AG04450 (cell line): ENCODE measurements at regions not wholly inside any gene's neighbourhood (a gene's known extent, or its start where the extent isn't known, plus 50 kb on each side); places are given as distances from the start of the nearest gene placed in this dataset.

Experiments used
- CTCF ChIA-PET: fragments of 300-600, 350-600 bp; formaldehyde crosslinking; extraction: SDS; loops from one replicate; lab custom pipeline; 2022; ENCODE audit warnings: antibody characterized with exemption, inconsistent platforms; lab: Charles Lee
- POLR2A ChIA-PET: fragments of 350-600 bp; formaldehyde crosslinking; extraction: SDS; loops from one replicate; lab custom pipeline; 2021; ENCODE audit warnings: antibody characterized with exemption, inconsistent platforms; lab: Yijun Ruan, JAX
- DNase-seq: peaks from one replicate; pipeline ENCODE4 v3.0.0-alpha.2; 2011; ENCODE audit warnings: low read depth, low spot score
- H3K27ac ChIP-seq: one replicate; pipeline ENCODE4 v1.5.1; 2012; ENCODE audit warnings: low read depth, low read length, control low read depth
- H3K27me3 ChIP-seq: one replicate; pipeline ENCODE4 v1.6.0; 2012; ENCODE audit warnings: low read length; ENCODE audit not compliant: control insufficient read depth, insufficient read depth
- H3K4me3 ChIP-seq: 2 replicates; pipeline ENCODE4 v1.5.1; 2011; ENCODE audit warnings: mild to moderate bottlenecking, low read depth, low read length, control low read depth
- H3K9me3 ChIP-seq: 2 replicates; pipeline ENCODE4 v1.5.1; 2012; ENCODE audit warnings: low read length; ENCODE audit not compliant: control insufficient read depth, insufficient read depth
- TF ChIP-seq, protein P1 (sequence below): IDR thresholded peaks from 2 replicates; pipeline ENCODE4 v1.5.1; 2011; ENCODE audit warnings: low read depth, low read length, control low read depth, inconsistent platforms

DNA sequence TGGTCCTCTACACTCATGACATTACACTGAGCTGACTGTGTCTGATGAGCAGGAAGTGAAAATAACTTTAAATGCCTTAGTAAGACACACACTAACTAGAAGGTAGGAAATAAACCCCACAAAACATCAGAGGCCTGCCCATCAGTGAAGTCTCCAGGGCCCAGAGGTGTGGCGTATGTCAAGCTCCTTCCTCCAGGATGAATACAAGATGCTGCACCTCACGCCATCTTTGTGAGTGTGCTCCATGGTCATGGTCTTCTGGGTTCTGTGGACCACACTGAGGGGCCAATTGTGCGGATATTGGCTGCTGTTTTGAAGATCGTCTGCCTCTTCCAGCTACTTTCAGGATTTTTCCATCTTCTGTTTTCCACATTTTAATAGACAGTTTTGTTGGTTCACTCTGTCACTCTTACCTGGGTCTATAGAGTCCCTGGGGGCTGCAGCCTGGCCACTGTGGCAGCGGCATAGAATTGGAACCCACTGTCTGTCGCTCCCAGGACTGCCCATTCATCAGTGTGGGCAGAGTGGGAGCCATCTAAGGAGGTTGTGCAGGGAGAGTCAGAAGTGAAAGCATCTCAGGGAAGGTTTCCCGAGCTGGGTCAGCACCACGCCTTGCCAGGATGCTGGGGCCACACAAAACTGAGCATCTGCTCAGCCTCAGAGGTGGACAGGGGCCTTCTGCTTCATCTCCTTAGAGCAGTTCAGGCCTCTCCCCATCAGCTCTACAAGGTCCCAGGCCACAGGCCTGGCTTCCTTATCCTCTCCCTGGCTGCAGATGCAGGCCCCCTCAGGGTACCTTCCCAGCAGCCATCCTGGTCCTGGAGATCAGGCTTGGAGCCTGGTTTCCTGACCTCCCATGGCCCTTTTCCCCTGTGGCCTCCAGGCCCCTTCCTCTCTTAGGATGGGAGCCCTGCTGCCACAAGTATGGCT, 57.5 kb upstream of the C14orf180 start:
- Histone ChIP-seq H3K9me3 (peaks cover 59% of the 10 kb centered on the region), H3K4me3 (no peak overlapping the region), H3K27me3 (no peaks in the 10 kb centered on the region), H3K27ac (no peak overlapping the region)
- DNase-seq: no peak
- ChIA-PET CTCF (interaction anchor here (0.7 kb wide), 1 partner anchor 611 kb away, joined by 3 read pairs; no protein-coding TSS in a partner anchor), POLR2A (no interaction called here)
- TF ChIP-seq, protein P1, sequence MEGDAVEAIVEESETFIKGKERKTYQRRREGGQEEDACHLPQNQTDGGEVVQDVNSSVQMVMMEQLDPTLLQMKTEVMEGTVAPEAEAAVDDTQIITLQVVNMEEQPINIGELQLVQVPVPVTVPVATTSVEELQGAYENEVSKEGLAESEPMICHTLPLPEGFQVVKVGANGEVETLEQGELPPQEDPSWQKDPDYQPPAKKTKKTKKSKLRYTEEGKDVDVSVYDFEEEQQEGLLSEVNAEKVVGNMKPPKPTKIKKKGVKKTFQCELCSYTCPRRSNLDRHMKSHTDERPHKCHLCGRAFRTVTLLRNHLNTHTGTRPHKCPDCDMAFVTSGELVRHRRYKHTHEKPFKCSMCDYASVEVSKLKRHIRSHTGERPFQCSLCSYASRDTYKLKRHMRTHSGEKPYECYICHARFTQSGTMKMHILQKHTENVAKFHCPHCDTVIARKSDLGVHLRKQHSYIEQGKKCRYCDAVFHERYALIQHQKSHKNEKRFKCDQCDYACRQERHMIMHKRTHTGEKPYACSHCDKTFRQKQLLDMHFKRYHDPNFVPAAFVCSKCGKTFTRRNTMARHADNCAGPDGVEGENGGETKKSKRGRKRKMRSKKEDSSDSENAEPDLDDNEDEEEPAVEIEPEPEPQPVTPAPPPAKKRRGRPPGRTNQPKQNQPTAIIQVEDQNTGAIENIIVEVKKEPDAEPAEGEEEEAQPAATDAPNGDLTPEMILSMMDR: no peak

DNA sequence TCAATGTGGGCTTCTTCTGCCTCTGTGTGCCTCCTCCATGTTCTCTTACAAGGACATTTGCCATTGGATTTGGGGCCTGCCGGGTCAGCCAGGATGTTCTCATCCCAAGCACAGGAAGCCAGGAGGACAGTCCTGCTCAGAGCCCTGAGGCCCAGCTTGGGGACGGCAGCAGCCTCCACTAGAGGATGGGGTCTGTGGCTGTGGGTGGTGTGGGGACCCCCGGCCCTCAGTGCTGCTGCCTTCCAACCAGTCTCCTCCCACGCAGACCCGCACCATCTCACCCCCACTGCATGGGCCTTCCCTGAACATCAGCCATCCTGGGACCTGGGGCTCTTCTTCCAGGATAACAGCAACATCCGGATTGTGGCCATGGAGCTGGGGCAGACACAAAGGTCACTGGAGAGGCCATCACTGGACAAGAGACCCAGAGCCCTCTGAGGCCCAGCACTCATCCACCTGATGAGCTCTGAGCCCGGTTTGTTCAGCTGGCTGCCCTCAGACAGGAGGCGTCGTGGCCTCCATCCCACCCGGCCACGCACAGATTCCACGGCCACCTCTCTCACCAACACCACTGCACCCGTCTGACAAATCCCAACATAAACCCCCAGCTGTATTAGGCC, 56.5 kb upstream of the C14orf180 start:
- POLR2A ChIA-PET: no interaction called here
- no peaks in the 10 kb centered on the region for H3K27me3 ChIP-seq

DNA sequence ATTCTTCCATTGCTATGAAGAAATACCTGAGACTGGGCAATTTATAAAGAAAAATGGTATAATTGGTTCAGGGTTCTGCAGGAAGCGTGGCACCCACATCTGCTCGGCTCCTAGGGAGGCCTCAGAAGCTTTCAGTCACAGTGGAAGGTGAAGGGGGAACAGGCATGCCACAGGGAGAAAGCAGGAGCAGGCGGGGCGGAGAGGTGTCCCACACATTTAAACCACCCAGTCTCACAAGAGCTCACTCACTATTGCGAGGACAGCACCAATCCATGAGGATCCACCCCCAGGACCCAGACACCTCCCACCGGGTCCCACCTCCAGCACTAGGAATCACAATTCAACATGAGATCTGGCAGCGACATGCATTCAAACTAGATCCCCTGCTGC, 56.0 kb upstream of the C14orf180 start:
- no peak for DNase-seq
- POLR2A ChIA-PET: no interaction called here

More for the DNA sequence above, 56.5 kb upstream of the C14orf180 start:
- CTCF ChIA-PET: no interaction called here
- TF ChIP-seq, protein P1: no peak
- H3K4me3 ChIP-seq: no peak overlapping the region
- no peak for DNase-seq
- H3K9me3 ChIP-seq: peaks cover 51% of the 10 kb centered on the region
- H3K27ac ChIP-seq: no peak overlapping the region

DNA sequence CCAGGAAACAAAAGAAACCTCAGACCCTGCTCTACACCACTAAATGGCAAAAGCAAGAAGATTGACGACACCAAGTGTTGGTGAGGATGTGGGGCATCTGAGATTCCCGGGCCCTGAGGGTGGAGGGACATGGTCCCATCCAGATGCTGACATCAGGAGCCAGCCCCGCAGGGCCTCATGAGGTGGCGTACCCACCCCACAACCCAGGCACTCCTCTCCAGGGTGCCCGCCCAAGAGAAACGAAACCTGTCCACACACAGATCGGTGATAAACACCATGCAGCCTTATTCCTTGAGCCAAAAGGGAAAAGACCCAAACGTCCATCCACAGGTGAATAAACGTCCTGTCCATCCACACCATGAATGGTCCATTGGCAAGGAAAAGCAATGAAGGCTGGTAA, 54.8 kb upstream of the C14orf180 start:
- Histone ChIP-seq H3K27ac (no peak overlapping the region), H3K27me3 (no peaks in the 10 kb centered on the region), H3K4me3 (no peak overlapping the region), H3K9me3 (peaks cover 48% of the 10 kb centered on the region)
- POLR2A ChIA-PET: no interaction called here
- CTCF ChIA-PET: no interaction called here
- no peak for DNase-seq
- TF ChIP-seq, protein P1: no peak

More for the DNA sequence above, 56.0 kb upstream of the C14orf180 start:
- no peak overlapping the region for H3K27ac ChIP-seq
- H3K9me3 ChIP-seq: peaks cover 55% of the 10 kb centered on the region
- TF ChIP-seq, protein P1: no peak
- CTCF ChIA-PET: no interaction called here
- no peak overlapping the region for H3K4me3 ChIP-seq
- H3K27me3 ChIP-seq: no peaks in the 10 kb centered on the region
